ENCODE measurements at regions not wholly inside any gene's neighbourhood (a gene's known extent, or its start where the extent isn't known, plus 50 kb on each side); places are given as distances from the start of the nearest gene placed in this dataset.
A peak's percentile ranks its signal among the peaks of the same experiment; 100 is the strongest.

GRCh38 chr20:60894091-60894490 is 358.0 kb upstream of the CDH4 start:
- Mint-ChIP-seq H3K27ac (no peak overlapping the region), H3K36me3 (no peaks in the 10 kb centered on the region), H3K9me3 (peaks cover 0 to 3% of the 10 kb centered on the region in 2 donors)
- ATAC-seq = no peak
- DNase-seq (ENCODE audit: low spot score in 2 of 2) = no peak

DNA sequence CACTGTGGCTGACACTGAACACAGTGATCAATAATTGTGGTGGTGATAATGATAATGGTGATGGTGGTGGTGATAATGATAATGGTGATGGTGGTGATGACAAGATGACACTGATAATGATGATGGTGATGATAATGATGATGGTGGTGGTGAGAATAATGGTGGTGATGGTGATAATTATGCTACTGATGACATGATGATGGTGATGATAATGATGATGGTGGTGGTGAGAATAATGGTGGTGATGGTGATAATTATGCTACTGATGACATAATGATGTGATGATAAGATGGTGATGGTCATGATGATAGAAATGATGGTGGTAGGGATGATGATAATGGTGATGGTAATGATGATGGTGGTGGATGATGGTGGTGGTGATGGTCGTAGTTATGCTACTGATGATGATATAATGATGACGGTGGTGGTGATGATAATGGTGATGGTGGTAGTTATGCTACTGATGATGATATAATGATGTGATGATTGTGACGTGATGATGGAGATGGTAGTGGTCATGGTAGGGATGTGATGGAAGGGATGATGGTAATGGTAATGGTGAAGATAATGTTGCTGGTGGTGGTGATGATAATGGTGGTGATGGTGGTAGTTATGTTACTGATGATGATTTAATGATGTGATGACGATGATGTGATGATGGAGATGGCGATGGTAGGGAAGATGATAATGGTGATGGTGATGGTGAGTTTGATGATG is 356.5 kb upstream of the CDH4 start:
- no peak overlapping the region for H3K27ac Mint-ChIP-seq
- peaks cover 0 to 3% of the 10 kb centered on the region in 2 donors for H3K9me3 Mint-ChIP-seq
- ATAC-seq = no peak
- no peak for DNase-seq (ENCODE audit: low spot score in 2 of 2)
- no peaks in the 10 kb centered on the region for H3K36me3 Mint-ChIP-seq

DNA sequence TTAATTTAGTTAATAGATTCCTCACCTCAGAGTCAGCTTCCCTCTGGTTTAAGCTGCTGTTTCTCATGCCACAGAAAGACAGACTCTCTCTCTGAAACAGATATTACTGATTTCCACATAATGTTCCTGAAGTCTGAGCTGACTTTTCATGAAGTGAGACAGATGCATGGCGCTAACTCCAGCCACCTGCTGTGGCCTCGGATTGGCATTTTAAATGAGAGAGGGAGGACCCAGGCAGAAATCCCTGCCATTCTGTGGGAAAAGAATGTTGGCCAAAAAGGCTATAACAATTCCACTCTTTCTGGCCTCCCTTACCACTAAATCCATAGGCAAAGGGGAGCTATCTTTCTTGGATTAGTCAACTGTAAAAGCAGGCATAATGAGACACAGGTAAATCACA is 354.1 kb upstream of the CDH4 start:
- Mint-ChIP-seq H3K27ac (no peak overlapping the region), H3K36me3 (no peaks in the 10 kb centered on the region), H3K9me3 (peaks cover 9% of the 10 kb centered on the region in 2 donors)
- ATAC-seq (no peak), DNase-seq (ENCODE audit: low spot score in 2 of 2) (no peak)

DNA sequence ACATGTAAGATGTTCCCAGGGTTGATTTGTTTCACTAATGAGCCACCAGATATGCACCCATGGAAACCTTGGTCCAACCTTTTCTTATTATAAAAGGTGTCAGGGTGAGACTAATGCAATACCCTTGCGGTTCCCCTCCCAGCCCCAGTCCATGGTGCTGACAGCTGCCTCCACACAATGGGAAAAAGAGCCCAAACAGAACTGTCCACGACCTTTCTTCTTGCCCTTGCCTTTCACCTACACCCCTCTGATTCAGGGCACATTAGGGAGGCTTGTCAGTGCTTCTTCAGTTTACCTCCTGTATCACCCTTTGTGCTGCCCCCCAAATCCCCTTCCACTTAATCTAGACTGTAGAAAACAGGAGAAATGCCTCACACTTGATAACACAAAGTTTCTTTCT is 352.7 kb upstream of the CDH4 start:
- DNase-seq (ENCODE audit: low spot score in 2 of 2) (no peak), ATAC-seq (no peak)
- Mint-ChIP-seq H3K27ac (no peak overlapping the region), H3K36me3 (no peaks in the 10 kb centered on the region), H3K9me3 (peaks cover 9% of the 10 kb centered on the region in 2 donors)

- Mint-ChIP-seq H3K9me3 (peaks cover 9% of the 10 kb centered on the region in 2 donors), H3K36me3 (no peaks in the 10 kb centered on the region), H3K27ac (no peak overlapping the region)
- no peak for ATAC-seq
- DNase-seq (ENCODE audit: low spot score in 2 of 2) = no peak
These were observed 351.4 kb upstream of the CDH4 start for GRCh38 chr20:60900618-60901017.

DNA sequence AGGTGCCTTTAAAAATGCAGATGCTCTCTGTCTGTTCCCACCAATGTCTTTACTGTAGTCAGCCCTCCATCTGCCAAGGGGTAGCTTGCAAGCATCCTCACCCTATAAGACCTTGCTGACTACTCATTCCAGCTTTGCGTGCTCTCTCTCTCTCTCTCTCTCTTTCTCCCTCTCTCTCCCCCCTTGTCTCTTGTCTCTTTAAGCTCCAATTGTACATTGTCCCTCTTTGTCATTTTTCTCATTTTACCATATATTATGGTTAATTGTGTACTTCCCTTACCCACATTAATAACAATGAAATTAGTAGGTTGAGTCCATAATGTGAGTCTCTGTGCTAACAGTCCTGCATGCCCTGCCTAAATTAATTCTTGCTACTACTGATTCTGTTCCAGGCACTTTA is 350.2 kb upstream of the CDH4 start:
- Mint-ChIP-seq H3K36me3 (no peaks in the 10 kb centered on the region), H3K9me3 (peaks cover 9% of the 10 kb centered on the region in 2 donors), H3K27ac (no peak overlapping the region)
- no peak for ATAC-seq
- DNase-seq (ENCODE audit: low spot score in 2 of 2) = no peak

DNA sequence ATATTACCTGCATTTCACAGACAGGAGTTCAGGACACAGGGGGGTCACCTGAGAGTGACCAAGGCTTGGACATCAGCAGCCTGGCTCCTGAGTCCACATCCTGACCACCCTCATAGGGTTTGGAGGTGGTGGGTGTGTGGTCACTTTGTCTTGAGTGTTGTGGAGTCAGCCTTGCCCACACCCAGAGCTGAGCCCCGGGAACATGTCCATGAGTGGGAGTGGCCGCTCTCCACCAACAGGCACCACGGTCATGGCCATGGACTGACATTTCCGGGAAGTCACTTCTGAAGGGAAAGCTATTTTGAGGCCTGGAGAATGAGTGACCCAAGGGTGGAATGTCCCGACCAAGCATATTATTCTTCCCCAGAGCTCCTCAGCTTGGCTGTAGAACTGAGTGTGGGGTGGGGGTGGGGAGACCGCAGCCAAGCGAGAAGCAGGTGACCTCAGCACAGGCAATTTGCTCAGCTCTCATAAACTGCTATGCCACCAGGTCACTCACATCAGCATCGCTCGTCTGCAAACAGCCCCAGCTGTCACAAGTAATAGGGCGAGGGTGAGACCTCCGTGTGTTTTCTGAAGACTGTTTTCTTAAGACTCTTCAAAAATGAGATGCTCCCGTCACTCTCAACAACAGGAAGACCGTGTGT is 348.6 kb upstream of the CDH4 start:
- no peak overlapping the region for H3K27ac Mint-ChIP-seq
- H3K36me3 Mint-ChIP-seq = no peaks in the 10 kb centered on the region
- DNase-seq (ENCODE audit: low spot score in 2 of 2) = no peak
- no peak for ATAC-seq
- peaks cover 9% of the 10 kb centered on the region in 2 donors for H3K9me3 Mint-ChIP-seq

- no peak overlapping the region for H3K27ac Mint-ChIP-seq
- no peaks in the 10 kb centered on the region for H3K36me3 Mint-ChIP-seq
- ATAC-seq = no peak
- DNase-seq (ENCODE audit: low spot score in 2 of 2) = no peak
- H3K9me3 Mint-ChIP-seq = peaks cover 9% of the 10 kb centered on the region in 2 donors
These were observed 347.3 kb upstream of the CDH4 start for GRCh38 chr20:60904730-60905129.

DNA sequence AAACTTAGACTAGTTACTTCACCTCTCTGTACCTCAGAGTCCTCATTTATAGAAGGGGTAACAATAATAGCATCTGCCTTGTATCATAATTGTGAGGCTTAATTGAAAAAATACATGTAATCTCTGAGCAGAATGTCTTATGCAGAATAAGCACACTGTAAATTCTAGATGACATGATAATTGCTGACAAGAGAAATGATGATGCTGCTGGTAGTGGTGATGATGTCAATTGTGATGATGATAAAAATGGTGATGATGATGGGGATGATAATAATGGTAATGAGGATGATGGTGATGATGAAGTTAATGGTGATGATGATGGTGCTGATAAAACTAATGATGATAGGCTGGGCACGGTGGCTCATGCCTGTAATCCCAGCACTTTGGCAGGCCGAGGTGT is 346.1 kb upstream of the CDH4 start:
- Mint-ChIP-seq H3K36me3 (no peaks in the 10 kb centered on the region), H3K27ac (no peak overlapping the region), H3K9me3 (peaks cover 9 to 13% of the 10 kb centered on the region in 2 donors)
- ATAC-seq (no peak), DNase-seq (ENCODE audit: low spot score in 2 of 2) (no peak)

DNA sequence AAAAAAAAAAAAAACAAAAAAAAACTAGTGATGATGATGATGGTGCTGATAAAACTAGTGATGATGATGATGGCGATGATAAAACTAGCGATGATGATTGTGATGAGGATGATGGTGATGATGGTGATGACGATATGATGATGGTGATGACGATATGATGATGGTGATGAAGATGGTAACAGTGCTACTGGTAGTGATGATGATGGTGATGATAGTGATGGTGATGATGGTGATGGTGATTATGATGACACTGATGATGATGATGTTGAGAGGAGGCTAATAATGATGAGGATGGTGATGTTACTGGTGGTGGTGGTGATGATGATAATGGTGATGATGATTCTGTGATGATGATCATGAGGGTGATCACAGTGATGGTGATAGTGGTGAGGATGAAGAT is 345.5 kb upstream of the CDH4 start:
- Mint-ChIP-seq H3K36me3 (no peaks in the 10 kb centered on the region), H3K9me3 (peaks cover 9 to 13% of the 10 kb centered on the region in 2 donors), H3K27ac (no peak overlapping the region)
- ATAC-seq = no peak
- no peak for DNase-seq (ENCODE audit: low spot score in 2 of 2)

DNA sequence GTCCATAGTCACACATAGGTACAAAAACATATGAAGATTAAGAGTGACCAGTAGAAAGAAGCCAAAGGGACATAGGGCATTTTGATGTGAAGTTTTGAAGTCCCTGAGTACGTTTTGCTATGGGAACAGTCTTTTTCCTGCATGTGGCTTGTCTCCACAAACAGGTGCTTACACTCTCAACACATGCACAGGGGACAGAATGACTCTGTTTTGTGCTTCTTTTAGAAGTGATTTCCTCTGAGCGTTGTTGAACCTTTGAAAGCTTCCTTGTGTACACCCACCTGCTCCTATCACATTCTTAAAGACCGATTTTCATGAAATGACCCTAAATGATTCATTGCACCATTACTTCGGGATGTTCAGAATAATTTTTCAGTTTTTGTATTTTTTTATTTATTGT is 338.8 kb upstream of the CDH4 start:
- DNase-seq (ENCODE audit: low spot score in 2 of 2) (no peak), ATAC-seq (no peak)
- peaks cover 13 to 18% of the 10 kb centered on the region in 2 donors for H3K9me3 Mint-ChIP-seq
- no peak overlapping the region for H3K27ac Mint-ChIP-seq
- H3K36me3 Mint-ChIP-seq = peaks cover 0 to 11% of the 10 kb centered on the region in 2 donors

DNA sequence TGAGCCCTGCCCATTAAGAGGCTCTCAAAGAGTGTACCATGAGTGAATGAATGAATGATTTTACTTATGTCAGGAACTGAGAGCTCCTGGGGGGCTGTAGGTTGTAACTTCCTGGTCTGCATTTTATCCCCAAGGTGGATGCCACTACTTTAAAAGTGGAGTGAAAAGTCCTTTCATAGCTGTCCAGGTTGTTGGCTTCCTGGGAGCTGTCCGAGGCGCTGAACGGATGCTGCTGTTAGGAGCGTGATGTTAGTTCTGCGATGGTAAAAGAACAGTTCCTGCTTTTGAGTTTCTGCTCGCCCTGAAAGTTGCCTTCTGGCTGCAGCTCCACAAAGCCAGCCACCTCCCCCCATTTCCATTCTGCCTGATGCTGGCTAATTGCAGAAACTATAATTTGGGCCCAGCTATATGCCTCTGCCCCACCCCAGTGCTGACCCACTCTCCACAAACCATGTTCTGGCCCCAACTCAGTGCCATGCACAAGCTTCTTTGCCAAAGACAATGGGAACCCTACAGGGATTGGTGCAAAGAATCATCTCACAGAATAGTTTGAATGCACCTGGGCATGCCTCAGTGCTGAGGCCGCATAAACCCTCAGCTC is 330.9 kb upstream of the CDH4 start:
- H3K27ac Mint-ChIP-seq = no peak overlapping the region
- no peak for ATAC-seq
- peak in 1 of 2 donors; percentile 28 for DNase-seq (ENCODE audit: low spot score in 2 of 2)
- peaks cover 3 to 12% of the 10 kb centered on the region in 2 donors for H3K9me3 Mint-ChIP-seq
- H3K36me3 Mint-ChIP-seq = peaks cover 0 to 4% of the 10 kb centered on the region in 2 donors

DNA sequence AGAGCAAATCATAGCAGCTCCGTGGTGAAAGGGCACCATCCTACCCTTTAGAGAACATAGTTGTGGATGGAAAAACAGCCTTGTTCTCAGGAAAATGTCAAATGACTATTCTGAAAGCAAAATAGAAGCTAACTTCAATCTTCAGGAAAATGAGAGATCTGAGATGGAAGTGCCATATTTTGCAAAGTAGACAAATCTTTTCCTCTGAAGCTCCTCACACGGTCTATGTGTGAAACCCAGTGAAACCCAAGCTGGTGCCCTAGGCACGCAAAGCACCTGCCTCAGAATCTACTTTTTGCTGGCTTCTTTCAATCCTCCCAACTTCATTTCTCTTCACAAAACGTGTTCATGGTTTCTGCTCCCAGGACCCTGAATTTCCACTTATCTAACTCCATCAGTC is 325.2 kb upstream of the CDH4 start:
- ATAC-seq = no peak
- Mint-ChIP-seq H3K36me3 (no peaks in the 10 kb centered on the region), H3K9me3 (peaks cover 0 to 11% of the 10 kb centered on the region in 2 donors), H3K27ac (no peak overlapping the region)
- no peak for DNase-seq (ENCODE audit: low spot score in 2 of 2)

DNA sequence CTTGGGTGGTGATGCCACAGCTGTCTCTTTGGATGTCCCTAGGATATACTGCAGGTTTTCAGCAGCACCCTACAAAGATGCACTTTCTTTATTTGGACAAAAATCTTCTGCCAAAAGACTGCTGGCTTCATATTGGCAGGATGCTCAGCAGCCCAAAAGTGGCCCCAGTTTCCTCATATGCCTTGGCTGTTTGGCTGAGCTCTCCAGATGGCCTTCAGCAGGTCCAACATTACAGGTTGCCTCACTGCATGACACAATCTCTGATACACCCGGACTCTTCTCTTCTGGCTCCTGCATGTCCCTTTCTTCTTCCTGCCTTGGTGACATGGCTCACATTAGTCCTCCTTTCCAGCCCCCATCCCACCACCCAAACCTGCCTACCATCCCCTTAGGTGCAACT is 323.7 kb upstream of the CDH4 start:
- no peak for ATAC-seq
- Mint-ChIP-seq H3K9me3 (peaks cover 0 to 11% of the 10 kb centered on the region in 2 donors), H3K27ac (no peak overlapping the region), H3K36me3 (no peaks in the 10 kb centered on the region)
- no peak for DNase-seq (ENCODE audit: low spot score in 2 of 2)

DNA sequence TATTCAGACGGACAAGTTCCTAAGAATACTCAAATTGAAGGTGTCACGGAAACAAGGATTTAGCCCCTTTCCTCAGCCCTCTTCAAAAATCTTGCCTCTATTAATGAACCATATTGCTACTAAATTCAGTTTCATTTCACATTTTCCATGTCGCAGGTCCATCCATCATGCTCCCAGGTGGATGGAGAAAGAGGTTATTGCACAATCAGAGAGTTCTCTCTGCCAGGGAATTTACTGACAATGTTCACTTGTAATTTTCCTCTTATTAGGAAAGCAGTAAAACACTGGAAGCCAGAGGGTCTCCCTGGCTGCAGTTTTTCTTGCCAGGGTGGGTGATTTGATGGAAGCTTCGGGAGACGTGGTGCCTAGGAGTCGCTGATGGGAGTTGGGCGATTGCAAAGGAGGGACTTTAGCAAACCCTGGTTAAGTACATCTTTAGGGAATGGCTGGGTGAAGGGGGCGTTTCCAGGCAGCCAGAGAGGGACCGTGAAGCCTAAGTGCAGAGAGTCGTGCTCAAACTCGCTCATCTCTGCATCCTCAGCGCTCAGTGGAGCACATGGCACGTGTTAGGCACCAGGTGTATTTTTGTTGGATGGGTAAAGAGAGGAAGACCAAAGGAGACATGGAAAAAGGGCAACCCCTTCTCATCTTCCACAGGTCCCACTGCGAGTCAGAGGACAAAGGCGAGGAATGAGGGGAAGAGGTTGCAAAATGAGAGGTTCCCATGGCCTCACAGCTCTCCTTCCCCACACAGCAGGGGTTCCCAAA is 321.9 kb upstream of the CDH4 start:
- ATAC-seq (no peak), DNase-seq (ENCODE audit: low spot score in 2 of 2) (no peak)
- Mint-ChIP-seq H3K9me3 (peaks cover 0 to 4% of the 10 kb centered on the region in 2 donors), H3K27ac (no peak overlapping the region), H3K36me3 (no peaks in the 10 kb centered on the region)

GRCh38 chr20:60931696-60932095 is 320.4 kb upstream of the CDH4 start:
- Mint-ChIP-seq H3K9me3 (peaks cover 0 to 4% of the 10 kb centered on the region in 2 donors), H3K27ac (no peak overlapping the region), H3K36me3 (no peaks in the 10 kb centered on the region)
- DNase-seq (ENCODE audit: low spot score in 2 of 2) (no peak), ATAC-seq (no peak)

- no peak for ATAC-seq
- Mint-ChIP-seq H3K27ac (no peak overlapping the region), H3K9me3 (no peaks in the 10 kb centered on the region), H3K36me3 (no peaks in the 10 kb centered on the region)
- DNase-seq (ENCODE audit: low spot score in 2 of 2) = no peak
These were observed 317.3 kb upstream of the CDH4 start for GRCh38 chr20:60934724-60935123.

Data from activated naive CD4-positive, alpha-beta T cell treated with anti-CD3 and anti-CD28 coated beads, Interleukin-2, amount 50 U/mL, for 72 hours (primary cell).